Natural killer cell (primary cell): ENCODE measurements at regions not wholly inside any gene's neighbourhood (a gene's known extent, or its start where the extent isn't known, plus 50 kb on each side); places are given as distances from the start of the nearest gene placed in this dataset.

Experiments
- ATAC-seq, 3 donors: fragments of 150-1000 bp in 2 of 3; fragments of 200-7000 bp in 1 of 3; cut with Tn5 transposase; 1 replicate in 1 of 3; 2 replicates in 2 of 3; pipeline ENCODE4 v1.10.0; 2021; ENCODE audit warnings: mild to moderate bottlenecking in 2 of 3, moderate library complexity in 2 of 3
- DNase-seq, 2 donors: peaks; one replicate each; pipeline versions ENCODE4 v3.0.0 to v3.0.0-alpha.2; 2013 to 2021; ENCODE audit warnings: mixed read lengths in 1 of 2
- H3K27ac ChIP-seq: one replicate; pipeline ENCODE4 v1.5.1; 2013; ENCODE audit warnings: mild to moderate bottlenecking, low read length
- H3K27me3 ChIP-seq: one replicate; pipeline ENCODE4 v1.6.1; 2013; ENCODE audit warnings: low read length; ENCODE audit not compliant: control insufficient read depth, insufficient read depth
- H3K36me3 ChIP-seq: one replicate; pipeline ENCODE4 v1.6.1; 2013; ENCODE audit warnings: low read length; ENCODE audit not compliant: control insufficient read depth, insufficient read depth
- H3K4me1 ChIP-seq: one replicate; pipeline ENCODE4 v1.6.1; 2013; ENCODE audit warnings: low read length; ENCODE audit not compliant: control insufficient read depth, insufficient read depth
- H3K4me3 ChIP-seq: one replicate; pipeline ENCODE4 v1.5.1; 2013; ENCODE audit warnings: low read length
- H3K9me3 ChIP-seq: one replicate; pipeline ENCODE4 v1.6.1; 2013; ENCODE audit warnings: low read length; ENCODE audit not compliant: control insufficient read depth, insufficient read depth
- H3K27ac Mint-ChIP-seq, 2 donors: one replicate each; pipeline ENCODE4 v1.8.0; 2022; ENCODE audit warnings: mild to moderate bottlenecking in 2 of 2, mixed read lengths in 2 of 2, moderate library complexity in 1 of 2
- H3K27me3 Mint-ChIP-seq, 2 donors: one replicate each; pipeline ENCODE4 v1.8.0; 2022; ENCODE audit warnings: low read depth in 2 of 2, mixed read lengths in 2 of 2
- H3K36me3 Mint-ChIP-seq: one replicate; pipeline ENCODE4 v1.8.0; 2022; ENCODE audit warnings: mixed read lengths
- H3K4me1 Mint-ChIP-seq, 2 donors: one replicate each; pipeline ENCODE4 v1.8.0; 2022; ENCODE audit warnings: mixed read lengths in 2 of 2
- H3K4me3 Mint-ChIP-seq: one replicate; pipeline ENCODE4 v1.8.0; 2022; ENCODE audit warnings: mild to moderate bottlenecking, moderate library complexity, mixed read lengths
- H3K9me3 Mint-ChIP-seq, 2 donors: one replicate each; pipeline ENCODE4 v1.8.0; 2022; ENCODE audit warnings: mixed read lengths in 2 of 2
- WGBS: methylation state at CpG from one replicate; pipeline ENCODE4 v1.1.7; 2013; ENCODE audit warnings: missing lambda C conversion rate; ENCODE audit not compliant: insufficient coverage; 5-methylcytosine and 5-hydroxymethylcytosine counted together
- intact Hi-C: fragments of 100-400 bp; cut with micrococcal nuclease; formaldehyde crosslinking; loops from one replicate; pipeline ENCODE4 v1.14.2; 2022
- TF ChIP-seq, protein P1 (sequence below): fragments of 200-600 bp; IDR thresholded peaks from one replicate; pipeline ENCODE4 v1.8.0; 2022; ENCODE audit warnings: antibody characterized with exemption

DNA sequence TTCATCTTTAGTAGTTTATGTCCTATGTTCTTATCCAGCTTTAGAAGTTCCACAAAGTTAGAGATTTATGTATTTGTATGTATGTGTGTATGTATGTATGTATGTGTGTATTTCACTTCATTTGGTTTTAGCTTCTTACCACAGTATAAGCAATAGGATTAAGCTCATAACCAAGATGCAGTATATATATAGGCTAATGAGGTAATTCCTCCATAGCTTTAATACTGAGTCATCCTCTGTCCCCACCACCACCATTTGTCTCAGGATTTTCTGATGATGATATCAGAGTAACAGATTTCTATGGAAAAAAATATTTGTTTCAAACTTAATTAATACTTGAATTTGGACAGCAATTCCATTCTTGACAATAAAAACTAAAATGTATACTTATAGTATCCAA, 159.2 kb downstream of the SOX11 start:
- Mint-ChIP-seq H3K27ac (no peak overlapping the region), H3K27me3 (no peaks in the 10 kb centered on the region), H3K9me3 (peaks cover 10 to 12% of the 10 kb centered on the region in 2 donors), H3K36me3 (no peaks in the 10 kb centered on the region), H3K4me1 (no peaks in the 10 kb centered on the region), H3K4me3 (no peak overlapping the region)
- DNase-seq (no peak), ATAC-seq (no peak)
- H3K4me3 ChIP-seq, result no peak overlapping the region
- TF ChIP-seq, protein P1, sequence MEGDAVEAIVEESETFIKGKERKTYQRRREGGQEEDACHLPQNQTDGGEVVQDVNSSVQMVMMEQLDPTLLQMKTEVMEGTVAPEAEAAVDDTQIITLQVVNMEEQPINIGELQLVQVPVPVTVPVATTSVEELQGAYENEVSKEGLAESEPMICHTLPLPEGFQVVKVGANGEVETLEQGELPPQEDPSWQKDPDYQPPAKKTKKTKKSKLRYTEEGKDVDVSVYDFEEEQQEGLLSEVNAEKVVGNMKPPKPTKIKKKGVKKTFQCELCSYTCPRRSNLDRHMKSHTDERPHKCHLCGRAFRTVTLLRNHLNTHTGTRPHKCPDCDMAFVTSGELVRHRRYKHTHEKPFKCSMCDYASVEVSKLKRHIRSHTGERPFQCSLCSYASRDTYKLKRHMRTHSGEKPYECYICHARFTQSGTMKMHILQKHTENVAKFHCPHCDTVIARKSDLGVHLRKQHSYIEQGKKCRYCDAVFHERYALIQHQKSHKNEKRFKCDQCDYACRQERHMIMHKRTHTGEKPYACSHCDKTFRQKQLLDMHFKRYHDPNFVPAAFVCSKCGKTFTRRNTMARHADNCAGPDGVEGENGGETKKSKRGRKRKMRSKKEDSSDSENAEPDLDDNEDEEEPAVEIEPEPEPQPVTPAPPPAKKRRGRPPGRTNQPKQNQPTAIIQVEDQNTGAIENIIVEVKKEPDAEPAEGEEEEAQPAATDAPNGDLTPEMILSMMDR, result no peak
- H3K27ac ChIP-seq, result no peak overlapping the region
- H3K36me3 ChIP-seq, result no peaks in the 10 kb centered on the region
- H3K27me3 ChIP-seq, result no peaks in the 10 kb centered on the region
- no peaks in the 10 kb centered on the region for H3K4me1 ChIP-seq
- peaks cover 3% of the 10 kb centered on the region for H3K9me3 ChIP-seq
- intact Hi-C loops, result no loop called here

DNA sequence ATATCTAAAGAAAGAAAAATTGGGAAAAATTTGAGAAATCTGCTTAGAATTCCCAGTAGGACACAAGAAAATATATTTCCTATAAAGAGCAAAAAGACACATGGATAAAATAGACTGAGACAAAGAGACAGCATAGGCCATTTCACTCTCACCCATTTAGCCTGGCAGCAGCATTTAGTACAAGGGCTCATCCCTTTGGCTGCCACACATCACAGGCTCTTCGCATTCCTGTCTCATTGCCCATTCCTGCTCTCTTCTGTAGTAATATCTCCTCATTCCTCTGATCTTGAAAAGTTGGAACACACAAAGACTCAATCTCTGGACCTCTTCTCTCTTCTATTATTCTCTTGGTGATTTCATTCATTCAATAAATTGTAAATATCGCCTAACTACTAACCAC, 162.6 kb downstream of the SOX11 start:
- intact Hi-C loops, result no loop called here
- no peak overlapping the region for H3K4me3 ChIP-seq
- no peaks in the 10 kb centered on the region for H3K36me3 ChIP-seq
- H3K9me3 ChIP-seq, result peaks cover 3% of the 10 kb centered on the region
- TF ChIP-seq, protein P1, result no peak
- Mint-ChIP-seq H3K27me3 (no peaks in the 10 kb centered on the region), H3K9me3 (peaks cover 14 to 15% of the 10 kb centered on the region in 2 donors), H3K36me3 (no peaks in the 10 kb centered on the region), H3K4me3 (no peak overlapping the region), H3K27ac (no peak overlapping the region), H3K4me1 (no peaks in the 10 kb centered on the region)
- WGBS, result 91% methylated on average over 2 of the region's 2 CpGs
- ATAC-seq (no peak), DNase-seq (no peak)
- H3K27ac ChIP-seq, result no peak overlapping the region
- H3K4me1 ChIP-seq, result no peaks in the 10 kb centered on the region
- H3K27me3 ChIP-seq, result no peaks in the 10 kb centered on the region

DNA sequence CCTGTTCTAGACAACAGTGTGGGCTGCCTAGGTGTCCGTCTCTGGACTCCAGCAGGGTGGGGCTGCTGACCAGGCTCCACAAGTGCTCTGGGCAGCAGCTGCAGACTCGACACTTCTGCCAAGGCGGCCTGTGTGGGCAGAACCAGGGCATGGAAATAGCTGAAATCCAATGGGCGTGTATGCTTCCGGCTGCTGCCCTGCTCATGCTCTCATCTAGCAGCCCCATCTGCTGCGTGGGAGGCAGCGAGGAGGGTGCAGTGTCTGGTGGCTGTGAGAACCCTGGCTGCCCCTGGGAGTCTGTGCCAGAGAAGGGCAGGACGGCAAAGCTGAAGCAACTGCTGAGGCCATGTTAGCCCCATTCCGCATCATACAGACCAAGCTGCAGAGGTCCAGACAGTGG, 174.9 kb downstream of the SOX11 start:
- 85% methylated on average over 9 of the region's 9 CpGs for WGBS
- intact Hi-C loops, result no loop called here
- no peaks in the 10 kb centered on the region for H3K36me3 ChIP-seq
- TF ChIP-seq, protein P1, result no peak
- Mint-ChIP-seq H3K4me1 (no peaks in the 10 kb centered on the region), H3K27ac (no peak overlapping the region), H3K36me3 (no peaks in the 10 kb centered on the region), H3K9me3 (peaks cover 6 to 15% of the 10 kb centered on the region in 2 donors), H3K27me3 (no peaks in the 10 kb centered on the region), H3K4me3 (no peak overlapping the region)
- no peaks in the 10 kb centered on the region for H3K4me1 ChIP-seq
- ATAC-seq (no peak), DNase-seq (no peak)
- peaks cover 17% of the 10 kb centered on the region for H3K9me3 ChIP-seq
- H3K27ac ChIP-seq, result no peak overlapping the region
- no peak overlapping the region for H3K4me3 ChIP-seq
- no peaks in the 10 kb centered on the region for H3K27me3 ChIP-seq

DNA sequence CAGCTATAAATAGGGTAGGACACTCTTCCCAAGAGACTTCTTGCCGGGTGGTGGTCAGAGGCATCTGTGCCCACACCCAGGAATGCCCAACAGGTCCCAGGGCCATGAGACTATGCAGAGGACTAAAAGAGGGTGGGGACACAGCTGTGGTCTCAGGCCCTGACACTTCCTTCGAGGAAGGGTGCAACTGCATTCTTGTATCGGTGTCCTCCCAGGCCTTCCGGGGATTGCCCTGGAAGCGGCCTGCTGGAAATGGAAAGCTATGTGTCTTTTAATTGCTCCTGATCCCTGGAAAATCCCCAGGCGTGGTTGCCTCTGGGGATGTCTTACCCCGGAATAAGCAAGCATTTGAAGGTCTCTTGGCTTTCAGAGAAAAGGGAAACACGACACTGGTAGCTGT, 176.7 kb downstream of the SOX11 start:
- intact Hi-C loops, result no loop called here
- 83% methylated on average over 7 of the region's 8 CpGs for WGBS
- Histone ChIP-seq H3K9me3 (peaks cover 9% of the 10 kb centered on the region), H3K27ac (no peak overlapping the region), H3K27me3 (no peaks in the 10 kb centered on the region), H3K36me3 (no peaks in the 10 kb centered on the region), H3K4me3 (no peak overlapping the region), H3K4me1 (no peaks in the 10 kb centered on the region)
- Mint-ChIP-seq H3K4me3 (no peak overlapping the region), H3K27ac (no peak overlapping the region), H3K9me3 (peaks cover 6 to 18% of the 10 kb centered on the region in 2 donors), H3K4me1 (no peaks in the 10 kb centered on the region), H3K27me3 (no peaks in the 10 kb centered on the region), H3K36me3 (no peaks in the 10 kb centered on the region)
- DNase-seq (no peak), ATAC-seq (no peak)
- TF ChIP-seq, protein P1, result no peak
